ENCODE measurements at regions not wholly inside any gene's neighbourhood (a gene's known extent, or its start where the extent isn't known, plus 50 kb on each side); places are given as distances from the start of the nearest gene placed in this dataset.

GRCh38 chr14:95444132-95445129 is 72.0 kb downstream of the SYNE3 start:
- no TSS peak for BruUV-seq (replicated peaks)

More at GRCh38 chr14:95444132-95445129, 72.0 kb downstream of the SYNE3 start:
- Histone ChIP-seq H3K27me3 (replicated peaks in 1 of 2; ENCODE audit: control insufficient read depth in 2 of 2, insufficient read depth in 2 of 2, low read length in 1 of 2) (no peaks in the 10 kb centered on the region), H3K4me3 (no peak overlapping the region), H3K4me2 (ENCODE audit: control insufficient read depth, insufficient read depth) (no peak overlapping the region), H2AFZ (ENCODE audit: control insufficient read depth, low read depth, low read length) (no peak overlapping the region), H3K9me3 (replicated peaks; ENCODE audit: control insufficient read depth, insufficient read depth, low read length) (no peaks in the 10 kb centered on the region), H3K9ac (ENCODE audit: control insufficient read depth, insufficient read depth, low read length) (no peak overlapping the region), H3K36me3 (ENCODE audit: control insufficient read depth in 2 of 2, insufficient read depth in 2 of 2, low read length in 1 of 2) (peaks cover 14 to 33% of the 10 kb centered on the region in 2 experiments), H3K79me2 (ENCODE audit: control insufficient read depth, insufficient read depth, low read length) (no peaks in the 10 kb centered on the region), H4K20me1 (ENCODE audit: control insufficient read depth, insufficient read depth) (no peaks in the 10 kb centered on the region), H3K27ac (ENCODE audit: control insufficient read depth, insufficient read depth) (no peak overlapping the region), H3K4me1 (ENCODE audit: control insufficient read depth, insufficient read depth, low read length) (no peaks in the 10 kb centered on the region)
- ChIA-PET SMC1A (ENCODE audit: uncharacterized antibody, unreplicated experiment) (interaction anchor here (0.7 to 8.7 kb wide), 16 partner anchors 9 to 115 kb away, joined by 3 to 187 read pairs (median 4); no protein-coding TSS in a partner anchor), POLR2A (interaction anchor here (0.6 to 1.1 kb wide), 3 partner anchors 83 to 355 kb away, joined by 3 to 5 read pairs (median 3); no protein-coding TSS in a partner anchor), RAD21 (ENCODE audit: unreplicated experiment) (interaction anchor here (0.6 to 8.3 kb wide), 7 partner anchors 8 to 218 kb away, joined by 3 to 171 read pairs (median 5); no protein-coding TSS in a partner anchor), CTCF (interaction anchor here (0.6 to 22.2 kb wide), 12 partner anchors 8 to 223 kb away, joined by 3 to 525 read pairs (median 5); partner anchors contain the start of genes GLRX5 and SYNE3)
- FAIRE-seq (no peak), DNase-seq (ENCODE audit: low read depth, low spot score) (no peak), ATAC-seq (no peak)
- WGBS (ENCODE audit: insufficient coverage, insufficient replicate concordance, low lambda C conversion rate, missing lambda C conversion rate), result 94% methylated on average over 16 of the region's 16 CpGs
- intact Hi-C loops (cut with micrococcal nuclease; ENCODE audit: unreplicated experiment) (no loop called here), in situ Hi-C loops (cut with MboI) (loop anchor here (5.0 to 10.0 kb wide), 2 partner anchors 88 to 550 kb away; no protein-coding TSS in a partner anchor)
- TF ChIP-seq PBX3 (IDR thresholded peaks at IDR 0.05; ENCODE audit: insufficient replicate concordance, low read depth, low read length) (no peak), JUNB (IDR thresholded peaks at IDR 0.05) (no peak), SMAD1 (IDR thresholded peaks at IDR 0.05; ENCODE audit: low read depth, partially characterized antibody) (no peak), IRF3 (IDR thresholded peaks at IDR 0.05) (no peak), NR2F1 (conservative IDR thresholded peaks at IDR 0.05) (no peak), NFYA (IDR thresholded peaks at IDR 0.05; ENCODE audit: borderline replicate concordance, low read depth, low read length) (no peak), MTA2 (IDR thresholded peaks at IDR 0.05; ENCODE audit: low read depth) (no peak), ASH2L (IDR thresholded peaks at IDR 0.05; ENCODE audit: borderline replicate concordance, low read depth) (no peak)

Data from GM12878 (cell line).